ENCODE measurements at regions not wholly inside any gene's neighbourhood (a gene's known extent, or its start where the extent isn't known, plus 50 kb on each side); places are given as distances from the start of the nearest gene placed in this dataset.

GRCh38 chr3:173253471-173253870 lies 112.4 kb upstream of the SPATA16 start:
- TF ChIP-seq POLR2A (IDR thresholded peaks at IDR 0.05; ENCODE audit: extremely low read depth, insufficient read length) = no peak
- no peak for TF ChIP-seq CTCF (IDR thresholded peaks at IDR 0.05; ENCODE audit: low read depth, low read length)
- TF ChIP-seq MAX (IDR thresholded peaks at IDR 0.05; ENCODE audit: low read depth, low read length) = no peak
